ENCODE measurements at regions not wholly inside any gene's neighbourhood (a gene's known extent, or its start where the extent isn't known, plus 50 kb on each side); places are given as distances from the start of the nearest gene placed in this dataset.
A peak's percentile ranks its signal among the peaks of the same experiment; 100 is the strongest.

DNA sequence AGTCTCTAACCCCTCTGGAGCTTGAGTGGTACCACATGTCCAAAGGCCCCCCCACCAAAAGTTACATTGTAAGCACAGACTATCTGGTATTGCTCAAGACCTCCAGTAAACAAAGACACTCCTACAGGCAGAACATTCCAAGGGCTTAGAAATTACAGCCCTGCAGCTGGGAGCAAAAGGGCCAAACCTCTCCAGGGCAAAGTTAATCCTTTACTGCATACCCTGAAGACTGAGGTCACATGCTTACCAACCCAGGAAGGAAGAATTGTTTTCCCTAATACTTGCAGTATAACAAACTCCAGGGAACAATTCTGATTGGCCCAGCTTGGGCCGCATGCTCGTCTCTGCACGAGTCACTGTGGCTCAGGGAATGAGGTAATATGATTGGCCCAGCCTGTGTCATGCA lies 266.1 kb upstream of the NR2F2 start:
- H3K27ac ChIP-seq (ENCODE audit: poor library complexity, severe bottlenecking): no peak overlapping the region
- H3K36me3 ChIP-seq (ENCODE audit: low read depth): no peaks in the 10 kb centered on the region
- H3K9me3 ChIP-seq (ENCODE audit: severe bottlenecking): no peaks in the 10 kb centered on the region
- no peak overlapping the region for H3K4me3 ChIP-seq (ENCODE audit: severe bottlenecking)
- H3K4me1 ChIP-seq (ENCODE audit: insufficient read depth, poor library complexity, severe bottlenecking): no peaks in the 10 kb centered on the region
- no peaks in the 10 kb centered on the region for H3K27me3 ChIP-seq (ENCODE audit: insufficient read depth, poor library complexity, severe bottlenecking)
- ATAC-seq (ENCODE audit: low read depth) (peak; percentile 75), DNase-seq (ENCODE audit: low spot score) (no peak)
- TF ChIP-seq, protein P1, sequence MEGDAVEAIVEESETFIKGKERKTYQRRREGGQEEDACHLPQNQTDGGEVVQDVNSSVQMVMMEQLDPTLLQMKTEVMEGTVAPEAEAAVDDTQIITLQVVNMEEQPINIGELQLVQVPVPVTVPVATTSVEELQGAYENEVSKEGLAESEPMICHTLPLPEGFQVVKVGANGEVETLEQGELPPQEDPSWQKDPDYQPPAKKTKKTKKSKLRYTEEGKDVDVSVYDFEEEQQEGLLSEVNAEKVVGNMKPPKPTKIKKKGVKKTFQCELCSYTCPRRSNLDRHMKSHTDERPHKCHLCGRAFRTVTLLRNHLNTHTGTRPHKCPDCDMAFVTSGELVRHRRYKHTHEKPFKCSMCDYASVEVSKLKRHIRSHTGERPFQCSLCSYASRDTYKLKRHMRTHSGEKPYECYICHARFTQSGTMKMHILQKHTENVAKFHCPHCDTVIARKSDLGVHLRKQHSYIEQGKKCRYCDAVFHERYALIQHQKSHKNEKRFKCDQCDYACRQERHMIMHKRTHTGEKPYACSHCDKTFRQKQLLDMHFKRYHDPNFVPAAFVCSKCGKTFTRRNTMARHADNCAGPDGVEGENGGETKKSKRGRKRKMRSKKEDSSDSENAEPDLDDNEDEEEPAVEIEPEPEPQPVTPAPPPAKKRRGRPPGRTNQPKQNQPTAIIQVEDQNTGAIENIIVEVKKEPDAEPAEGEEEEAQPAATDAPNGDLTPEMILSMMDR (IDR thresholded peaks at IDR 0.05; ENCODE audit: poor library complexity, severe bottlenecking): no peak

DNA sequence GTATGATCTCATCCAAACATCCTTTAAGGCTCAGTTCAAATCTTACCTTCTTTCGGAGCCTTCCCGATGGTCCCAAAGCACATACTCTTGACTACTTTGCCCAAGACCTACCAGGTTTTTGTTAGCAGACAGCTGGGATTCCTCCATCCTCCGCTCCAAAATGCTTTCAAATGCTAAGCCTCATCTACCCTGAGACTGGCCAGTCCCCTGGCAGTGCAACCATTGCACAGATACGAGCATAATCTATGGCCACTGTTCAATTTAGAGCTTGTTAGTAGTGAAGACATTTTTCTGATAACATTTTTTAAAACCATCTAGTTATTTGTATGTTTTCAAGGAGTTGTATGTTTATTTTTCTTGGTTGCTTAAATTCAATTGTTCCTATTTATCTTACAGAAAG lies 264.4 kb upstream of the NR2F2 start:
- Histone ChIP-seq H3K9me3 (ENCODE audit: severe bottlenecking) (no peaks in the 10 kb centered on the region), H3K36me3 (ENCODE audit: low read depth) (no peaks in the 10 kb centered on the region), H3K27ac (ENCODE audit: poor library complexity, severe bottlenecking) (no peak overlapping the region), H3K4me3 (ENCODE audit: severe bottlenecking) (no peak overlapping the region), H3K4me1 (ENCODE audit: insufficient read depth, poor library complexity, severe bottlenecking) (no peaks in the 10 kb centered on the region), H3K27me3 (ENCODE audit: insufficient read depth, poor library complexity, severe bottlenecking) (no peaks in the 10 kb centered on the region)
- ATAC-seq (ENCODE audit: low read depth) (no peak), DNase-seq (ENCODE audit: low spot score) (no peak)
- TF ChIP-seq, protein P1 (IDR thresholded peaks at IDR 0.05; ENCODE audit: poor library complexity, severe bottlenecking): no peak

GRCh38 chr15:96066852-96067495 lies 263.5 kb upstream of the NR2F2 start:
- DNase-seq (ENCODE audit: low spot score): no peak

DNA sequence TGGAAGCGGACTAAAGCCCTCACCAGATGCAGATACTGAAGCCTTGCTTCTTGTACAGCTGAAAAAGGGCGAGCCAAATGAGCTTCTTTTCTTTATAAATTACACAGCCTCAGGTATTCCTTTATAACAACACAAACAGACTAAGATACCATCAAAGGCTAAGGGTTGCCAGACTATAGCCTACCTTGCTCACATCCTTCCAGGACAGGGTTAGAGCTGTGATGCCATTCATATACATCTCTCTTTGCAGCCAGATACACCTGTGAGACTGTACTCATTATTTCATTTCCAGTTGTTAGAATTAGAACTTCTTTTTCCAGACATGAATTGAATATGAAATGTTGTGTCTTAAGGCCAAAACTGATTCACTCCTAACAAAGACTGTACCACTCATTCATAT lies 262.8 kb upstream of the NR2F2 start:
- DNase-seq (ENCODE audit: low spot score): no peak
- TF ChIP-seq, protein P1 (IDR thresholded peaks at IDR 0.05; ENCODE audit: poor library complexity, severe bottlenecking): no peak
- H3K4me3 ChIP-seq (ENCODE audit: severe bottlenecking): no peak overlapping the region
- H3K27me3 ChIP-seq (ENCODE audit: insufficient read depth, poor library complexity, severe bottlenecking): no peaks in the 10 kb centered on the region
- H3K27ac ChIP-seq (ENCODE audit: poor library complexity, severe bottlenecking): no peak overlapping the region
- no peaks in the 10 kb centered on the region for H3K9me3 ChIP-seq (ENCODE audit: severe bottlenecking)
- H3K4me1 ChIP-seq (ENCODE audit: insufficient read depth, poor library complexity, severe bottlenecking): no peaks in the 10 kb centered on the region
- H3K36me3 ChIP-seq (ENCODE audit: low read depth): no peaks in the 10 kb centered on the region
- no peak for ATAC-seq (ENCODE audit: low read depth)

More at GRCh38 chr15:96066852-96067495, 263.5 kb upstream of the NR2F2 start:
- H3K27ac ChIP-seq (ENCODE audit: poor library complexity, severe bottlenecking): no peak overlapping the region
- no peaks in the 10 kb centered on the region for H3K27me3 ChIP-seq (ENCODE audit: insufficient read depth, poor library complexity, severe bottlenecking)
- no peak for ATAC-seq (ENCODE audit: low read depth)
- H3K36me3 ChIP-seq (ENCODE audit: low read depth): no peaks in the 10 kb centered on the region
- TF ChIP-seq, protein P1 (IDR thresholded peaks at IDR 0.05; ENCODE audit: poor library complexity, severe bottlenecking): no peak
- no peak overlapping the region for H3K4me3 ChIP-seq (ENCODE audit: severe bottlenecking)
- no peaks in the 10 kb centered on the region for H3K9me3 ChIP-seq (ENCODE audit: severe bottlenecking)
- no peaks in the 10 kb centered on the region for H3K4me1 ChIP-seq (ENCODE audit: insufficient read depth, poor library complexity, severe bottlenecking)

DNA sequence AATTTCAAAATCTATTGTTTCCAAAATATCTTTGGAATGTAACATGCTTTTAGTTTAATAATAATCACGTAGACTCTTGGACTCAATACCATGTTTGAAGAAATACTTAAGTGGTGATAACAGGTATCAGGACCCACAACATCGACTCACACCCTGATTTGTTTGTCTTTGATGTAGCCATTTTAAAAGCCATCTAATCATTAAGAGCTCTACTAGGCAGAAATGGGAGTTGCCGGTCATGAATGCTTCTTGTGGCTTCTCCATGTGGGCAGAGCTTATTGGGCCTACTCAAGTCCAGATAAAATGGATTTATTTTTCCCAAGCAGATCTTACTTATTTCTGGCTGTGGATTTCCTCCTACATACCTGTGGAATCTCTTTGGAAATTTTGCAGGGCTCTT lies 261.6 kb upstream of the NR2F2 start:
- H3K36me3 ChIP-seq (ENCODE audit: low read depth): no peaks in the 10 kb centered on the region
- DNase-seq (ENCODE audit: low spot score): no peak
- no peaks in the 10 kb centered on the region for H3K27me3 ChIP-seq (ENCODE audit: insufficient read depth, poor library complexity, severe bottlenecking)
- no peaks in the 10 kb centered on the region for H3K4me1 ChIP-seq (ENCODE audit: insufficient read depth, poor library complexity, severe bottlenecking)
- H3K4me3 ChIP-seq (ENCODE audit: severe bottlenecking): no peak overlapping the region
- no peaks in the 10 kb centered on the region for H3K9me3 ChIP-seq (ENCODE audit: severe bottlenecking)
- TF ChIP-seq, protein P1 (IDR thresholded peaks at IDR 0.05; ENCODE audit: poor library complexity, severe bottlenecking): no peak
- no peak for ATAC-seq (ENCODE audit: low read depth)
- no peak overlapping the region for H3K27ac ChIP-seq (ENCODE audit: poor library complexity, severe bottlenecking)
